RWPE1 (cell line): ENCODE measurements at regions not wholly inside any gene's neighbourhood (a gene's known extent, or its start where the extent isn't known, plus 50 kb on each side); places are given as distances from the start of the nearest gene placed in this dataset.

ENCODE experiments used
- CTCF ChIA-PET: fragments of 350-600 bp; sonication (Branson Sonifier 250); formaldehyde crosslinking; extraction: SDS; loops from one replicate; lab custom pipeline; 2021; lab: Yijun Ruan, JAX
- POLR2A ChIA-PET: fragments of 400-600 bp; formaldehyde crosslinking; extraction: SDS; loops from one replicate; lab custom pipeline; 2020; ENCODE audit warnings: antibody characterized with exemption; ENCODE audit not compliant: low non-redundant PET; lab: Yijun Ruan, JAX
- DNase-seq: peaks from one replicate; pipeline ENCODE4 v3.0.0; 2012; ENCODE audit warnings: low spot score
- H3K27ac ChIP-seq: fragments of 450-650 bp; 2 replicates; pipeline ENCODE4 v1.5.1; 2017
- TF ChIP-seq, protein P1 (sequence below): fragments of 450-650 bp; conservative IDR thresholded peaks from 2 replicates; pipeline ENCODE4 v1.5.1; 2017; ENCODE audit warnings: low read depth, mild to moderate bottlenecking

DNA sequence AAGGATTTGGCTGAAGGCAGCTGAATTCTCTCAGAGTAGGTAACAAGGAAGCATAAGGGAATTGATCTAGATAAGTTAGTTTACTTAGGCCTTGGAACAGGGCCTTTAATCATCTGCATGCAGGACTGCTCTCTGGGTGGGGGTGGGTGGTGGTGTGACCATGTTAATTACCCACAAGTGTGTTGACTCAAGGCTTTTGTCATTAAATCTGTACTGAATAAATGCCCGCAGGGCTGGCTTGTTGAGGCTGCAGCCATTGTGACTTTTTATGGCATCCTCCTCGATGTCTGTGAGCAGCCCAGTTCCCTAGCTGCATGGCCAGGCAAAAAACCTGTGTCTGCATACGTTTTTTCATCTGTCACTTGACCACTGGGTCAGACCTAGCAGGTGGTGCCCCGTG lies 63.5 kb upstream of the ASCC3 start:
- TF ChIP-seq, protein P1, sequence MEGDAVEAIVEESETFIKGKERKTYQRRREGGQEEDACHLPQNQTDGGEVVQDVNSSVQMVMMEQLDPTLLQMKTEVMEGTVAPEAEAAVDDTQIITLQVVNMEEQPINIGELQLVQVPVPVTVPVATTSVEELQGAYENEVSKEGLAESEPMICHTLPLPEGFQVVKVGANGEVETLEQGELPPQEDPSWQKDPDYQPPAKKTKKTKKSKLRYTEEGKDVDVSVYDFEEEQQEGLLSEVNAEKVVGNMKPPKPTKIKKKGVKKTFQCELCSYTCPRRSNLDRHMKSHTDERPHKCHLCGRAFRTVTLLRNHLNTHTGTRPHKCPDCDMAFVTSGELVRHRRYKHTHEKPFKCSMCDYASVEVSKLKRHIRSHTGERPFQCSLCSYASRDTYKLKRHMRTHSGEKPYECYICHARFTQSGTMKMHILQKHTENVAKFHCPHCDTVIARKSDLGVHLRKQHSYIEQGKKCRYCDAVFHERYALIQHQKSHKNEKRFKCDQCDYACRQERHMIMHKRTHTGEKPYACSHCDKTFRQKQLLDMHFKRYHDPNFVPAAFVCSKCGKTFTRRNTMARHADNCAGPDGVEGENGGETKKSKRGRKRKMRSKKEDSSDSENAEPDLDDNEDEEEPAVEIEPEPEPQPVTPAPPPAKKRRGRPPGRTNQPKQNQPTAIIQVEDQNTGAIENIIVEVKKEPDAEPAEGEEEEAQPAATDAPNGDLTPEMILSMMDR = no peak
- DNase-seq = no peak
- no peak overlapping the region for H3K27ac ChIP-seq
- POLR2A ChIA-PET = no interaction called here
- CTCF ChIA-PET = no interaction called here

GRCh38 chr6:100946021-100946540 lies 65.0 kb upstream of the ASCC3 start:
- DNase-seq = no peak
- ChIA-PET POLR2A (no interaction called here), CTCF (interaction anchor here (0.7 kb wide), 1 partner anchor 104 kb away, joined by 4 read pairs; no protein-coding TSS in a partner anchor)
- TF ChIP-seq, protein P1 = no peak
- H3K27ac ChIP-seq = no peak overlapping the region

DNA sequence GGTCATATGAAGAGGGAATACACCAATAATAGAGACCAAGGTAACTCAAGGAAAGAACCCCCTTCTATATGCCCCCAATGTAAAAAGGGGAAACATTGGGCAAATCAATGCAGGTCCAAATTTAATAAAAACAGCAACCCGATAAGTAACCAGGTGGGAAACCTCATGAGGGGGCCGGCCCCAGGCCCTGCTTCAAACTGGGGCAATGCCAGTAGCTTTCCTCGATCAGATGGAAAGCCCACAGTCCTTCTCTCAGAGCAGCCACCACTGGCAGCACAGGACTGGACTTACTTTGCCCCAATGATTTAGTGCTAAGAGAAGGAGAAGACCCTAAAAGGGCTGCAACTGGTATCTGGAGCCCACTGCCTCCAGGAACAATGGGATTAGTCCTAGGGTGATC lies 65.6 kb upstream of the ASCC3 start:
- no peak for DNase-seq
- POLR2A ChIA-PET = no interaction called here
- no peak overlapping the region for H3K27ac ChIP-seq
- CTCF ChIA-PET = no interaction called here
- TF ChIP-seq, protein P1 = no peak

GRCh38 chr6:100948381-100949133 lies 67.4 kb upstream of the ASCC3 start:
- TF ChIP-seq, protein P1 = no peak
- no peak for DNase-seq
- ChIA-PET POLR2A (no interaction called here), CTCF (no interaction called here)
- no peak overlapping the region for H3K27ac ChIP-seq

DNA sequence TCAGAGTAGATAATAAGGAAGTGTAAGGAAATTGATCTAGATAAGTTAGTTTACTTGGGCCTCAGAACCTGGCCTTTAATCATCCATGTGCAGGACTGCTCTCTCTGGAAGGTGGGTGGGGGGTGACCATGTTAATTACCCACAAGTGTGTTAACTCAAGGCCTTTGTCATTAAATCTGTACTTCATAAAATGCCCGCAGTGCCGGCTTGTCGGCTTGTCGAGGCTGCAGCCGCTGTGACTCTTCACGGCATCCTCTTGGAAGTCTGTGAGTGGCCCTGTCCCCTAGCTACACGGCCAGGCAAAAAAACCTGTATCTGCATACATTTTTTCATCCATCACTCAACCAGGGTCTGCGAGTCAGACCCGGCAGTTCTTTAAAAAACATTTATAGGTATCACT lies 70.9 kb upstream of the ASCC3 start:
- ChIA-PET POLR2A (no interaction called here), CTCF (no interaction called here)
- no peak for DNase-seq
- TF ChIP-seq, protein P1 = no peak
- H3K27ac ChIP-seq = no peak overlapping the region

DNA sequence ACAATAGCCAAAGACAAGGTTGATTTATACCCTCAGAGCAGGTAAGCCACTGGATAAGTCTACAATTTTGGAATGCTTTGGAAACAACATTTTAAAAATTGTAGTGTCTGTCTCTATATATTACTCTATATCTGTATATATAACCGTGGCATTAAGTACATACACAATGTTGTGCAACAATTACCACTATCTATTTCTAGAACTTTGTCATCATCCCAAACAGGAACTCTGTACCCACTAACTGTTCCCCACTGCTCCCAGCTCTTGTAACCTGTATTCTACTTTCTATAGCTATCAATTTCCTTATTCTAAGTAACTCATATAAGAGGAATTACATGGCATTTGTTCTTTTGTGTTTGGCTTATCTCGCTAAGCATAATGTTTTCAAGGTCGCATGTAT lies 78.2 kb upstream of the ASCC3 start:
- CTCF ChIA-PET = no interaction called here
- POLR2A ChIA-PET = no interaction called here
- TF ChIP-seq, protein P1 = no peak

More for the DNA sequence above, 78.2 kb upstream of the ASCC3 start:
- no peak for DNase-seq
- H3K27ac ChIP-seq = no peak overlapping the region
